GM06990 (cell line): ENCODE measurements at regions not wholly inside any gene's neighbourhood (a gene's known extent, or its start where the extent isn't known, plus 50 kb on each side); places are given as distances from the start of the nearest gene placed in this dataset.

ENCODE experiments used
- DNase-seq: peaks from one replicate; pipeline ENCODE4 v3.0.0-alpha.2; 2011; ENCODE audit not compliant: insufficient read length; ENCODE audit errors: extremely low read depth
- H3K27me3 ChIP-seq: replicated peaks from 2 replicates; pipeline ENCODE4 v1.6.0; 2011; ENCODE audit warnings: low read length; ENCODE audit not compliant: control insufficient read depth, insufficient read depth
- H3K36me3 ChIP-seq: 2 replicates; pipeline ENCODE4 v1.5.1; 2011; ENCODE audit warnings: low read length; ENCODE audit not compliant: control insufficient read depth, insufficient read depth
- H3K4me3 ChIP-seq: replicated peaks from 2 replicates; pipeline ENCODE4 v1.5.1; 2011; ENCODE audit warnings: low read depth, mild to moderate bottlenecking, control low read depth, low read length
- TF ChIP-seq, protein P1 (sequence below): IDR thresholded peaks from 2 replicates; pipeline ENCODE4 v1.5.1; 2011; ENCODE audit warnings: low read length, control low read depth, mild to moderate bottlenecking, inconsistent platforms; ENCODE audit not compliant: insufficient read depth, poor library complexity, severe bottlenecking

DNA sequence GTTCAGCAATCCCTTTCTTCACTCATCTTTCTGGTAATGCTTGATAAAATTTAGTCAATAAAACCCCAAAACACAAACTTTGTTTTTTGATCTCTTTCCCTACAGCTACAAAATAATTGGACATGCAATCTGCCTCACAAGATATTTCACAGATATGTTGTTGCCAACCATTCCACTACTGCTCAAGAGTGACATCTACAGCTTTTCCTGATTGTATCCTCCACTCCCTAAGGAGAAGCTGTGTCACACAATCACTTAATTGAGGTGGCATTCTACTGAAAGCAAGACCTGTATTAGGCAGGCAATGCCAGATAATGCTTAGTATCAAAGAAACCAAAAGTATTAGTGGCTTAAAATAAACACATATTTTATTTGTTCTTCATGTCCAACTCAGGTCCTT, 1646.2 kb upstream of the SPRY2 start:
- no peak for DNase-seq
- no peaks in the 10 kb centered on the region for H3K27me3 ChIP-seq
- no peak overlapping the region for H3K4me3 ChIP-seq
- TF ChIP-seq, protein P1, sequence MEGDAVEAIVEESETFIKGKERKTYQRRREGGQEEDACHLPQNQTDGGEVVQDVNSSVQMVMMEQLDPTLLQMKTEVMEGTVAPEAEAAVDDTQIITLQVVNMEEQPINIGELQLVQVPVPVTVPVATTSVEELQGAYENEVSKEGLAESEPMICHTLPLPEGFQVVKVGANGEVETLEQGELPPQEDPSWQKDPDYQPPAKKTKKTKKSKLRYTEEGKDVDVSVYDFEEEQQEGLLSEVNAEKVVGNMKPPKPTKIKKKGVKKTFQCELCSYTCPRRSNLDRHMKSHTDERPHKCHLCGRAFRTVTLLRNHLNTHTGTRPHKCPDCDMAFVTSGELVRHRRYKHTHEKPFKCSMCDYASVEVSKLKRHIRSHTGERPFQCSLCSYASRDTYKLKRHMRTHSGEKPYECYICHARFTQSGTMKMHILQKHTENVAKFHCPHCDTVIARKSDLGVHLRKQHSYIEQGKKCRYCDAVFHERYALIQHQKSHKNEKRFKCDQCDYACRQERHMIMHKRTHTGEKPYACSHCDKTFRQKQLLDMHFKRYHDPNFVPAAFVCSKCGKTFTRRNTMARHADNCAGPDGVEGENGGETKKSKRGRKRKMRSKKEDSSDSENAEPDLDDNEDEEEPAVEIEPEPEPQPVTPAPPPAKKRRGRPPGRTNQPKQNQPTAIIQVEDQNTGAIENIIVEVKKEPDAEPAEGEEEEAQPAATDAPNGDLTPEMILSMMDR = no peak
- no peaks in the 10 kb centered on the region for H3K36me3 ChIP-seq

DNA sequence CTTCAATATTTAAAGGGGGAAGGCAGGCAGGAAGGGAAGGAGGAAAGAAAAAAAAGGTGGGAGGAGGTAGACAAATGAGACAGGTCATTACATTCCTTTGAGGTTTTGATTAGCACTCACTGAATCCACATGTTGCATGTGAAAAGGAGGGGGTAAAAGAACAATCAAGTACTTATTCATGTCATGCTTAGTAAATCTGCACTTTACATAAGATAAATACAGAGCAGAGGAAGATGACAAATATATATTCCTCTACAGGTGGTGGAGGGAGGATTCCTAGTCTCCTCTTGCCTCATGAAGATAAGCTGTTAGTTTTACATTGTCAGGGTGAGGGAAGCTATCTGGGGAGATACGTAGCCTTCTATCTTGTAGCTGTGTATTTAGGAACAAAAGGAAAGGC, 1645.4 kb upstream of the SPRY2 start:
- TF ChIP-seq, protein P1 = no peak
- no peaks in the 10 kb centered on the region for H3K36me3 ChIP-seq
- no peaks in the 10 kb centered on the region for H3K27me3 ChIP-seq
- H3K4me3 ChIP-seq = no peak overlapping the region
- DNase-seq = no peak

DNA sequence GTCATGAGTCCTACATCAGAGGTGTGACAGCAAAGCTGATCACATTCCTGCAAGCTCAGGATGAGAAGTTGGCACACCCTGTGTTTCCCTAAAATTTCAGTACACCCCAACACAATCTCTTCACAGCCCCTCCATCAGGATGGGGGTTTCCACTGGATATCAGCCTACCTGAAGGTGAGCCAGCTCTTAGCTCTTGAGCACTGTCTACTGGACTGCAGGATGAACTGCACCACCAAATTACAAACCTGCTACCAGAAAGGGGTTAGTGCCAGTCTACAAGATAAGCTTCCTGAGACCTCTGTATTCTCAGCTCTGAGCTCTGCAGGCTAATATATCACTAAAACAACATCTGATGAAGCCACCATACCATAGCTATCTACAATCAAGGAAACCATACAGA, 1616.2 kb upstream of the SPRY2 start:
- no peak for DNase-seq
- Histone ChIP-seq H3K36me3 (no peaks in the 10 kb centered on the region), H3K4me3 (no peak overlapping the region), H3K27me3 (no peaks in the 10 kb centered on the region)
- TF ChIP-seq, protein P1 = no peak

DNA sequence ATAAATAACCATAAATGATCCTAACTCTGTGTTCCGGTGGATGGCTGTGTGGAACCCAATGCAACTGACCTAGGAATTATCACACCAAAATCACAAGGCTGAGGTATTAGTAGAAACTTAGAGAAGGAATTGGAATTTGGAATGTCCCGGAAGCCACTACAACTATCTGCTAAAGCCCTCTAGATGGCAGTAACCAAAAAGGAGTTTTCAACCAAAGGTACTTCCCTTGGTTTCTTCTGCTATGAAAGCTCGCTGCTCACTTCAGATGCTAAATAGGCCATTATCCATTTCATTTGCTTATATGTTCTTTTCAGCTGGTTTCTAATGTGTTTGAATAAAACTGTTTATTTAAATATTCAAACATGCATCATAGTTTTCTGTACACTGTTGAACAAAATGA, 1589.1 kb upstream of the SPRY2 start:
- DNase-seq = no peak
- TF ChIP-seq, protein P1 = no peak
- Histone ChIP-seq H3K4me3 (no peak overlapping the region), H3K36me3 (no peaks in the 10 kb centered on the region), H3K27me3 (no peaks in the 10 kb centered on the region)

DNA sequence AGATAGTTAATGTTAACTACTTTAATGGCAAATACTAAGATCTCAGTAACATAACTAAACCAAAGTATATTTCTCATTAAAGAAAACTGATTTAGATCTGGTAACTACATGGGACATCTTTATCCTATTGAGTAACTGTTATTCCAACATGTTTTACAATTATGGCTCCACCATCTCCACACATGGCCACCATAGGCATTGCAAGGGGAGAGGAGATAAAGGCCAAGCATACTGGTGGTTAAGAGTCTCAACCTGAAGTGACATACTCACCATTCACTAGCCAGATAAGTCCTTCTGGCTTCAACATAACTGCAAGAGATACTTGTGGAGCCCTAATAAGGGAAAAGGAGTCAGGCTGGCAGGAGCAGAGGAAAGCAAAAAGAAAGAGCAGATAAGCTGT, 1586.4 kb upstream of the SPRY2 start:
- no peak for DNase-seq
- Histone ChIP-seq H3K27me3 (no peaks in the 10 kb centered on the region), H3K36me3 (no peaks in the 10 kb centered on the region), H3K4me3 (no peak overlapping the region)
- TF ChIP-seq, protein P1 = no peak

DNA sequence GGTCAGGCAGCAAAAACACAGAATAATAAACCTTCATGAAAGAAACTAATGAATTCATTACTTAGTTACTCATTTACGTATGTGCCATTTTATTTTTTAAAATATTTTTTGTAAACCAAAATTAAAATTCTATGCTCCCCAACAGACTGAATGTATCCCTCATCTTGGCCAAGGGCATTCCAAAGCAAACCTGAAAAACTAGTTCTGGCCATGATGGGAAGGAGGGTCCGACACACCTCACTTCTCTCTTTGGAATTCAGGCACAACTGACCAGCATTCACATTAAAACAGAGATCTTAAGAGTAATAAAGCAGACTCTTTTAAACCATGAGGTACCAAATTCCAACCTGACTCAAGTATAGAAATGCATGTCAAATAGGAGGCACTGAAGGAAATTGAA, 1576.9 kb upstream of the SPRY2 start:
- H3K36me3 ChIP-seq = no peaks in the 10 kb centered on the region
- DNase-seq = no peak
- TF ChIP-seq, protein P1 = no peak
- no peak overlapping the region for H3K4me3 ChIP-seq
- H3K27me3 ChIP-seq = no peaks in the 10 kb centered on the region
